IMR-90 (cell line): ENCODE measurements at regions not wholly inside any gene's neighbourhood (a gene's known extent, or its start where the extent isn't known, plus 50 kb on each side); places are given as distances from the start of the nearest gene placed in this dataset.

ENCODE experiments used
- ATAC-seq: fragments of 200-7000 bp; cut with Tn5 transposase; 2 replicates; pipeline ENCODE4 v1.9.1; 2020; ENCODE audit warnings: low read depth, mild to moderate bottlenecking, moderate library complexity
- BruUV-seq: library from RNA; stranded (reverse); fragments of 400-500 nt; replicated peaks from 2 replicates; lab custom pipeline; 2021; lab: Mats Ljungman, UMichigan
- CTCF ChIA-PET: fragments of 300-600 bp; formaldehyde crosslinking; extraction: SDS; loops from one replicate; lab custom pipeline; 2021; ENCODE audit warnings: antibody characterized with exemption; lab: Yijun Ruan, JAX
- POLR2A ChIA-PET: fragments of 300-600 bp; sonication (Branson Sonifier 250); formaldehyde crosslinking; loops from one replicate; lab custom pipeline; 2022; ENCODE audit warnings: antibody characterized with exemption; ENCODE audit not compliant: unreplicated experiment; lab: Charles Lee
- DNase-seq: peaks from one replicate; pipeline ENCODE4 v3.0.0; 2013
- H2AFZ ChIP-seq: replicated peaks from 2 replicates; pipeline ENCODE3; 2013; ENCODE audit warnings: low read length, mild to moderate bottlenecking; ENCODE audit not compliant: poor library complexity
- H2AK5ac ChIP-seq: 2 replicates; pipeline ENCODE4 v1.6.1; 2013; ENCODE audit warnings: low read depth, low read length, inconsistent platforms
- H2AK9ac ChIP-seq: replicated peaks from 2 replicates; pipeline ENCODE3; 2013; ENCODE audit warnings: mild to moderate bottlenecking, low read depth, low read length, moderate library complexity; ENCODE audit not compliant: poor library complexity
- H2BK120ac ChIP-seq: 2 replicates; pipeline ENCODE4 v1.6.1; 2013; ENCODE audit warnings: low read depth, low read length, inconsistent platforms
- H2BK15ac ChIP-seq: 3 replicates; pipeline ENCODE4 v1.6.1; 2013; ENCODE audit warnings: low read depth, low read length, inconsistent platforms
- H2BK20ac ChIP-seq: 2 replicates; pipeline ENCODE4 v1.6.1; 2013; ENCODE audit warnings: low read depth, mild to moderate bottlenecking, inconsistent platforms, low read length, moderate library complexity
- H2BK5ac ChIP-seq: 2 replicates; pipeline ENCODE4 v1.6.1; 2013; ENCODE audit warnings: mild to moderate bottlenecking, low read depth, low read length, inconsistent platforms; ENCODE audit not compliant: poor library complexity, severe bottlenecking
- H3K14ac ChIP-seq: replicated peaks from 2 replicates; pipeline ENCODE4 v1.6.1; 2013; ENCODE audit warnings: low read depth, low read length, inconsistent platforms
- H3K18ac ChIP-seq: 2 replicates; pipeline ENCODE4 v1.6.1; 2013; ENCODE audit warnings: low read depth, low read length, control low read depth
- H3K23ac ChIP-seq: 2 replicates; pipeline ENCODE4 v1.6.1; 2013; ENCODE audit warnings: low read depth, low read length, inconsistent platforms
- H3K27ac ChIP-seq: 2 replicates; pipeline ENCODE4 v1.5.1; 2013; ENCODE audit warnings: mild to moderate bottlenecking, control low read depth, low read length; ENCODE audit not compliant: insufficient read depth
- H3K27me3 ChIP-seq: 2 replicates; pipeline ENCODE4 v1.6.1; 2013; ENCODE audit warnings: low read length; ENCODE audit not compliant: control insufficient read depth, insufficient read depth
- H3K36me3 ChIP-seq: 2 replicates; pipeline ENCODE4 v1.6.1; 2013; ENCODE audit warnings: low read length, mixed read lengths; ENCODE audit not compliant: control insufficient read depth, insufficient read depth
- H3K4ac ChIP-seq: 2 replicates; pipeline ENCODE4 v1.6.1; 2013; ENCODE audit warnings: low read depth, low read length, inconsistent platforms
- H3K4me1 ChIP-seq: 2 replicates; pipeline ENCODE4 v1.6.1; 2013; ENCODE audit warnings: low read length, mixed read lengths; ENCODE audit not compliant: control insufficient read depth, insufficient read depth
- H3K4me2 ChIP-seq: 2 replicates; pipeline ENCODE4 v1.6.1; 2013; ENCODE audit warnings: low read depth, mild to moderate bottlenecking, control low read depth, low read length, moderate library complexity
- H3K4me3 ChIP-seq: 2 replicates; pipeline ENCODE4 v1.5.1; 2013; ENCODE audit warnings: low read depth, mild to moderate bottlenecking, control low read depth, low read length, moderate library complexity; ENCODE audit not compliant: insufficient read depth
- H3K56ac ChIP-seq: 2 replicates; pipeline ENCODE4 v1.6.1; 2013; ENCODE audit warnings: low read length, inconsistent platforms; ENCODE audit not compliant: insufficient read depth; ENCODE audit errors: extremely low read depth
- H3K79me1 ChIP-seq, 2 experiments: 2 replicates each; pipeline ENCODE4 v1.6.1; 2013; ENCODE audit warnings: low read length in 2 of 2, inconsistent platforms in 1 of 2, low read depth in 1 of 2
- H3K9ac ChIP-seq: 2 replicates; pipeline ENCODE4 v1.6.1; 2013; ENCODE audit warnings: low read depth, low read length, control low read depth
- H3K9me1 ChIP-seq: 2 replicates; pipeline ENCODE4 v1.6.1; 2013; ENCODE audit warnings: low read length, inconsistent platforms; ENCODE audit not compliant: insufficient read depth
- H3K9me3 ChIP-seq: 2 replicates; pipeline ENCODE4 v1.6.1; 2013; ENCODE audit warnings: low read length; ENCODE audit not compliant: control insufficient read depth, insufficient read depth
- H4K20me1 ChIP-seq: 2 replicates; pipeline ENCODE4 v1.6.1; 2013; ENCODE audit warnings: low read length, inconsistent platforms; ENCODE audit not compliant: insufficient read depth
- H4K5ac ChIP-seq: 2 replicates; pipeline ENCODE4 v1.6.1; 2013; ENCODE audit warnings: mild to moderate bottlenecking, low read depth, low read length, control low read depth
- H4K8ac ChIP-seq, 2 experiments: 2 replicates each; pipeline ENCODE4 v1.6.1; 2013; ENCODE audit warnings: low read depth in 2 of 2, low read length in 2 of 2, control low read depth in 1 of 2, inconsistent platforms in 1 of 2
- H4K91ac ChIP-seq: 2 replicates; pipeline ENCODE4 v1.6.1; 2013; ENCODE audit warnings: low read depth, low read length, inconsistent platforms; ENCODE audit not compliant: insufficient read depth
- CEBPB ChIP-seq: IDR thresholded peaks from 2 replicates; pipeline ENCODE4 v1.6.1; 2012; ENCODE audit warnings: low read depth, low read length, improper control_type of control experiment
- CHD1 ChIP-seq: IDR thresholded peaks from 2 replicates; pipeline ENCODE4 v1.6.1; 2012; ENCODE audit warnings: low read depth, low read length, improper control_type of control experiment
- MAZ ChIP-seq: IDR thresholded peaks from 2 replicates; pipeline ENCODE4 v1.6.1; 2012; ENCODE audit warnings: low read depth, mild to moderate bottlenecking, low read length, improper control_type of control experiment, moderate library complexity, borderline replicate concordance
- MXI1 ChIP-seq: IDR thresholded peaks from 2 replicates; pipeline ENCODE4 v1.6.1; 2012; ENCODE audit warnings: low read depth, mild to moderate bottlenecking, low read length, moderate library complexity, borderline replicate concordance
- NFE2L2 ChIP-seq: fragments of 150-350 bp; IDR thresholded peaks from 2 replicates; pipeline ENCODE4 v1.6.1; 2016; ENCODE audit warnings: low read depth, mild to moderate bottlenecking, low read length
- RFX5 ChIP-seq: IDR thresholded peaks from 2 replicates; pipeline ENCODE4 v1.8.0; 2012; ENCODE audit warnings: low read depth, mild to moderate bottlenecking, low read length, moderate library complexity
- SMC3 ChIP-seq: fragments of 150-350 bp; IDR thresholded peaks from 2 replicates; pipeline ENCODE4 v1.6.1; 2016; ENCODE audit warnings: low read depth, mild to moderate bottlenecking, antibody characterized with exemption, low read length, moderate library complexity
- WGBS, 2 experiments: methylation state at CpG; one replicate each; pipeline versions ENCODE4 v1.1.5 to v1.1.7; 2013; ENCODE audit warnings: missing lambda C conversion rate in 2 of 2; ENCODE audit not compliant: insufficient read length in 1 of 2; ENCODE audit errors: extremely low coverage in 2 of 2; 5-methylcytosine and 5-hydroxymethylcytosine counted together
- dilution Hi-C: fragments of 300-500 bp; cut with HindIII; formaldehyde crosslinking; loops from one replicate; pipeline ENCODE4 v1.14.3; 2018; ENCODE audit warnings: low sequenced_read_pairs; ENCODE audit not compliant: unreplicated experiment
- in situ Hi-C: fragments of 300-500 bp; cut with MboI; formaldehyde crosslinking; loops from 3 replicates; pipeline ENCODE4 v1.14.3; 2019; ENCODE audit warnings: low sequenced_read_pairs, inconsistent platforms, mixed read lengths
- intact Hi-C: fragments of 100-400 bp; cut with micrococcal nuclease; formaldehyde crosslinking; loops from 2 replicates; pipeline ENCODE4 v1.10.0; 2022

DNA sequence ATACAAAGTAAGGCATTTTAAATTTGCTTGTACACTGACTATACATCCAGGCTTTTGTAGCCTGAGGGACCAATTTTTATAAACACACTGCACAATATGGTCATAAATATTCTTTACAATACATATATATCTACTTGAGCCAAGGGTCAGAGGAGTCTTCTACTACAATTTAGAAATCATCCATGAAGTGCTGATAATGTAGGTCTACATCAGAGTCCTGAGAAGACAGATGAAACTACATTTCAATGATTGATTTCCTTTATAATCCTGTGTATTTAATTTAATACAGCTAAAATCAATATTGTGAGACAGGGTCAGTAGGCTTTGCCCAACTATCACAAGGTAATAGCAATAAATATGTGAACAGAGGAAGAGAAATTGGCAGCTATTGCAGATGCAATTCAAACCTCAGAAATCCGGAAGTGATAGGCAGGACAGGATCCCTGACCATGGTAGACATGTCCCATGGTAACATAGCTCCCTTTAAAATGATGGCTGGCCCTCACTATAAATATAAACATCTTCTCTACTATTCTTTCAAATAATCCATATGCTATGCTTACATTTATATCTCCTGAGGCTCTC, 318.0 kb upstream of the POT1 start:
- H2AFZ ChIP-seq = no peak overlapping the region
- in situ Hi-C loops = no loop called here
- ChIA-PET POLR2A (no interaction called here), CTCF (no interaction called here)
- no TSS peak for BruUV-seq
- ATAC-seq (no peak), DNase-seq (no peak)
- no peak overlapping the region for H3K23ac ChIP-seq
- no peak overlapping the region for H3K4ac ChIP-seq
- H2BK20ac ChIP-seq = no peak overlapping the region
- no peak overlapping the region for H3K9ac ChIP-seq
- H3K27ac ChIP-seq = no peak overlapping the region
- H4K5ac ChIP-seq = no peak overlapping the region
- no peak overlapping the region for H4K91ac ChIP-seq
- intact Hi-C loops = no loop called here
- H2BK5ac ChIP-seq = no peak overlapping the region
- no peaks in the 10 kb centered on the region for H3K27me3 ChIP-seq
- H2BK15ac ChIP-seq = no peak overlapping the region
- TF ChIP-seq CEBPB (no peak), MAZ (no peak), NFE2L2 (no peak), CHD1 (no peak), SMC3 (no peak), MXI1 (no peak), RFX5 (no peak)
- no peaks in the 10 kb centered on the region for H3K36me3 ChIP-seq
- H3K4me2 ChIP-seq = no peak overlapping the region
- H3K9me1 ChIP-seq = no peaks in the 10 kb centered on the region
- H3K4me1 ChIP-seq = no peaks in the 10 kb centered on the region
- H4K8ac ChIP-seq = no peak overlapping the region
- no peak overlapping the region for H2AK9ac ChIP-seq
- dilution Hi-C loops = no loop called here
- H2AK5ac ChIP-seq = no peak overlapping the region
- peaks cover 2% of the 10 kb centered on the region; the same call in 1 of the 2 replicates for H3K9me3 ChIP-seq
- no peak overlapping the region for H3K14ac ChIP-seq
- no CpG with 5 or more reads among the region's 1 CpG for WGBS, 2 experiments
- H3K56ac ChIP-seq = no peak overlapping the region
- no peak overlapping the region for H3K4me3 ChIP-seq
- H4K20me1 ChIP-seq = no peaks in the 10 kb centered on the region
- no peak overlapping the region for H2BK120ac ChIP-seq
- H3K18ac ChIP-seq = no peak overlapping the region
- no peaks in the 10 kb centered on the region for H3K79me1 ChIP-seq
